ENCODE measurements at regions not wholly inside any gene's neighbourhood (a gene's known extent, or its start where the extent isn't known, plus 50 kb on each side); places are given as distances from the start of the nearest gene placed in this dataset.

DNA sequence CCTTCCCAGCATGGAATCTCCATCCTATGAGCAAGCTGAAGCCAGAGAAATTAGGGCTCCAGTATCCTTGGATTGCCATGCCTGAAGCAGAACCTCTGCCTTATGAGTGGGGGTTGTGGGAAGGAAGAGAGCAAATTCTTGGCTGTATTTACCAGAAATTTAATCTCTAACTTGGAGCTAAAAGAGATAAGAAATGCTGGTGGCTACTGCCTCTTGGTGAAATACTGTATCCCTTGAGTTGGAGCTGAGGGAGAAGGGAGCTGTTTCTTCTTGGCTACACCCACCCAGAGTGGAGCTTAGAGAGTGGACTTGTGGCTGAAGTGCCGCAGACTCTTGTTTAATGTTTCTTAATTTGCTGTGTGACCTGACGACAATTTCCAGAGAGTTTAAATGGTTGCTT, 447.3 kb downstream of the ARHGEF28 start:
- no peak for DNase-seq (ENCODE audit: low read depth)
- H3K4me3 ChIP-seq (ENCODE audit: low read length) = no peak overlapping the region
- no peak for TF ChIP-seq CTCF (conservative IDR thresholded peaks at IDR 0.05; ENCODE audit: low read depth, low read length)

GRCh38 chr5:74072646-74073045, 446.6 kb downstream of the ARHGEF28 start:
- DNase-seq (ENCODE audit: low read depth) = no peak
- no peak for TF ChIP-seq CTCF (conservative IDR thresholded peaks at IDR 0.05; ENCODE audit: low read depth, low read length)
- H3K4me3 ChIP-seq (ENCODE audit: low read length) = no peak overlapping the region

GRCh38 chr5:74070766-74071165, 444.8 kb downstream of the ARHGEF28 start:
- TF ChIP-seq CTCF (conservative IDR thresholded peaks at IDR 0.05; ENCODE audit: low read depth, low read length) = no peak
- no peak overlapping the region for H3K4me3 ChIP-seq (ENCODE audit: low read length)
- no peak for DNase-seq (ENCODE audit: low read depth)

- TF ChIP-seq CTCF (conservative IDR thresholded peaks at IDR 0.05; ENCODE audit: low read depth, low read length) = no peak
- H3K4me3 ChIP-seq (ENCODE audit: low read length) = no peak overlapping the region
- DNase-seq (ENCODE audit: low read depth) = no peak
Measured at GRCh38 chr5:74069741-74070140, 443.7 kb downstream of the ARHGEF28 start.

DNA sequence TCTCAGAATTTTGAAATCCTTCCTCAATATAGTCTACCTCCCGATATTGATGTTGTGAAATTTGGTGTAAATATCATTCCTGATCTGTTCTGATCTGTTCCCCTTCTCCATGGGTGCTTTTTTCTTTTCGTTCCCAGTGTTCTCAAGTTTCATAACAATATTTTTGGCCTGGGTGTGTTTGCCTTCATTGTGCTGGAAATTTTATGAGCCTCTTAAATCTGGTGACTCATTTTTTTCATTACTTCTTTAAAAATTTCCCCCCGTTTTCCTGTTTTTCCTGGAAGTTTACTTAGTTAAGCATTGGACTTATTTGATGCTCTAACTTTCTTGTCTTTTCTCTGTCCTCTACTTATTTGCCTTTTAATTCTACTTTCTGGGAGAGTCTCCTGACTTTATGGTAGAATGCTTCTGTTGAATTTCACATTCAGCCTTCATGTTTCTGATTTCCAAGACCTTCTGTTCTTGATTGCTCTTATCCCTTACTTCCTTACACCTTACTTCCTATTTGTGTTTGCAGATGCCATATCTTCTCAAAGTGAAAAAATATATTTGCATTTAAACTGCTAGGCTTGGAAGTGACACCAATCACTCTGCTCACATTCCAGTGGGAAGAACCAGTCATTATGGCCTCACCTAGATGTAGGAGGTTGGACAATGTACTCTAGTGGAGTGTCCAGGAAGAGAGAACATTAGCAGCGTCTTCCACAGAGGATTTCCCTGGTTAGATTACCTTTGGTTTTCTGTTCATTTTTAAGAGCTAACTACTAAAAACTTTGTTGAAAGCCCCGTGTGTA, 441.9 kb downstream of the ARHGEF28 start:
- no peak overlapping the region for H3K4me3 ChIP-seq (ENCODE audit: low read length)
- DNase-seq (ENCODE audit: low read depth) = no peak
- no peak for TF ChIP-seq CTCF (conservative IDR thresholded peaks at IDR 0.05; ENCODE audit: low read depth, low read length)

GRCh38 chr5:74064911-74065310, 438.9 kb downstream of the ARHGEF28 start:
- no peak for TF ChIP-seq CTCF (conservative IDR thresholded peaks at IDR 0.05; ENCODE audit: low read depth, low read length)
- H3K4me3 ChIP-seq (ENCODE audit: low read length) = no peak overlapping the region

GRCh38 chr5:74064225-74064624, 438.2 kb downstream of the ARHGEF28 start:
- H3K4me3 ChIP-seq (ENCODE audit: low read length) = no peak overlapping the region
- DNase-seq (ENCODE audit: low read depth) = no peak
- no peak for TF ChIP-seq CTCF (conservative IDR thresholded peaks at IDR 0.05; ENCODE audit: low read depth, low read length)

More at GRCh38 chr5:74064911-74065310, 438.9 kb downstream of the ARHGEF28 start:
- no peak for DNase-seq (ENCODE audit: low read depth)
